T-helper 17 cell (primary cell): ENCODE measurements at regions not wholly inside any gene's neighbourhood (a gene's known extent, or its start where the extent isn't known, plus 50 kb on each side); places are given as distances from the start of the nearest gene placed in this dataset.

ENCODE experiments used
- ATAC-seq: fragments of 150-1000 bp; cut with Tn5 transposase; 2 replicates; pipeline ENCODE4 v1.10.0; 2021; ENCODE audit warnings: mild to moderate bottlenecking, moderate library complexity
- DNase-seq, 3 donors: peaks; one replicate each; pipeline versions ENCODE4 v3.0.0 to v3.0.0-alpha.2; 2020 to 2021
- H3K9me3 ChIP-seq: one replicate; pipeline ENCODE4 v1.7.0; 2013; ENCODE audit warnings: low read length, mild to moderate bottlenecking; ENCODE audit not compliant: control insufficient read depth, poor library complexity, severe bottlenecking
- H3K27ac Mint-ChIP-seq: one replicate; pipeline ENCODE4 v1.8.0; 2022; ENCODE audit warnings: mild to moderate bottlenecking, moderate library complexity, mixed read lengths
- H3K27me3 Mint-ChIP-seq: one replicate; pipeline ENCODE4 v1.8.0; 2022; ENCODE audit warnings: mixed read lengths
- H3K36me3 Mint-ChIP-seq: one replicate; pipeline ENCODE4 v1.8.0; 2022; ENCODE audit warnings: low read depth, mixed read lengths
- H3K4me1 Mint-ChIP-seq: one replicate; pipeline ENCODE4 v1.8.0; 2022; ENCODE audit warnings: mild to moderate bottlenecking, mixed read lengths
- H3K4me3 Mint-ChIP-seq: one replicate; pipeline ENCODE4 v1.8.0; 2022; ENCODE audit warnings: mild to moderate bottlenecking, moderate library complexity, mixed read lengths

DNA sequence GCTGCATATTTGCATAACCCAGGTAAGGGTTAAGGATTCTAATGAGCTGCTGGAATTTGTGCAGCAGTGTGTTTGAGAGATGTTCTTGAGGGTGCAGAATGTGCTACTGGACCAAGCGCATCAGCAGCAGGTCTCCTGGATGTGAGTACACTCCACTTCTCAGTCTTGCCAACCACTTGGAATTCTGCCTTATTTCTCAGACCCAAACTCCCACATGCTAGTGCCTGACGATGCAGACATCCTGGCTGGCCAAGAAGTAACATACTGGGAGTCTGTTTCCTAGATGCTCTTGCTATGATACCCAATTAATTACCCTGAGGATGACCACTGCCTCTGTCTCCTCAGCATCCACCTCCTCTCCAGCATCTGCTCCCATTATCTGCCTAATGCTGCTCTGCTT, 186.6 kb downstream of the MOXD1 start:
- Mint-ChIP-seq H3K4me1 (no peaks in the 10 kb centered on the region), H3K27ac (no peak overlapping the region), H3K27me3 (peaks cover 34% of the 10 kb centered on the region), H3K4me3 (no peak overlapping the region), H3K36me3 (no peaks in the 10 kb centered on the region)
- ATAC-seq (no peak), DNase-seq (no peak)
- no peaks in the 10 kb centered on the region for H3K9me3 ChIP-seq

DNA sequence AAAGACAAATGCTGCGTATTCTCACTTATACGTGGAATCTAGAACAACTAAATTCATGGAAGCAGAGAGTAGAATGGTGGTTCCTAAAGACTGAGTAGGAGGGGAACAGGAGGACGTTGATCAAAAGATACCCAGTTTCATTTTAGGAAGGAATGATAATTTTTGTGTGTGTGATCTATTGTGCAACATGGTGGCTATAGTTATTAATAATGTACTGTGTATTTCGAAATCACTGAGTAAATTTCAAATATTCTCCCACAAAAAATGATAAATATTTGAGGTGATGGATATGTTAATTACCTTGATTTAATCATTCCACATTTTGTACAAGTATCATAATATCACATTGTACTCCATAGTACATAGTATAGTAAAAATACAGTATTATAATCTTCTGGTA, 187.5 kb downstream of the MOXD1 start:
- Mint-ChIP-seq H3K4me1 (no peaks in the 10 kb centered on the region), H3K36me3 (no peaks in the 10 kb centered on the region), H3K4me3 (no peak overlapping the region), H3K27ac (no peak overlapping the region), H3K27me3 (peaks cover 38% of the 10 kb centered on the region)
- H3K9me3 ChIP-seq: no peaks in the 10 kb centered on the region
- ATAC-seq (no peak), DNase-seq (no peak)

DNA sequence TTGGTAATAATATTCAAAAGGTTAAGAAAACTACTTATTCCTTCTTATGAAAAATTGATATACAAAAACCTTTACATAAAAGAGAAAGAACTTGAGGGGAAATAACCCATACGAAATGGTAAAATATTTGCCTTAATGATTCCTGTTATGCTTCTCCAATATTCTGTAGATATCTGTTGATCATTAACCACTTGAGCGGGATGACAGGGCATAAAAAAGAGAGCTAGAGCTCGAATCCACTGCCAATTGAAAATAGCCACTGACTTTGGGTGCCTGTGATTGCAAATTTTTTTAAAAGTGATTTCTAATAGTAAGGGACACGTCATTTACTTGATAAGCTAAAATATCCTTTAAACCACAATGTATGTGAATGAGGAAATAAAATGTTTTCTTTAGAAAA, 188.1 kb downstream of the MOXD1 start:
- H3K36me3 Mint-ChIP-seq: no peaks in the 10 kb centered on the region
- H3K27me3 Mint-ChIP-seq: peaks cover 37% of the 10 kb centered on the region
- no peaks in the 10 kb centered on the region for H3K9me3 ChIP-seq
- H3K27ac Mint-ChIP-seq: no peak overlapping the region
- H3K4me1 Mint-ChIP-seq: no peaks in the 10 kb centered on the region
- H3K4me3 Mint-ChIP-seq: no peak overlapping the region
- ATAC-seq: no peak
- no peak for DNase-seq

DNA sequence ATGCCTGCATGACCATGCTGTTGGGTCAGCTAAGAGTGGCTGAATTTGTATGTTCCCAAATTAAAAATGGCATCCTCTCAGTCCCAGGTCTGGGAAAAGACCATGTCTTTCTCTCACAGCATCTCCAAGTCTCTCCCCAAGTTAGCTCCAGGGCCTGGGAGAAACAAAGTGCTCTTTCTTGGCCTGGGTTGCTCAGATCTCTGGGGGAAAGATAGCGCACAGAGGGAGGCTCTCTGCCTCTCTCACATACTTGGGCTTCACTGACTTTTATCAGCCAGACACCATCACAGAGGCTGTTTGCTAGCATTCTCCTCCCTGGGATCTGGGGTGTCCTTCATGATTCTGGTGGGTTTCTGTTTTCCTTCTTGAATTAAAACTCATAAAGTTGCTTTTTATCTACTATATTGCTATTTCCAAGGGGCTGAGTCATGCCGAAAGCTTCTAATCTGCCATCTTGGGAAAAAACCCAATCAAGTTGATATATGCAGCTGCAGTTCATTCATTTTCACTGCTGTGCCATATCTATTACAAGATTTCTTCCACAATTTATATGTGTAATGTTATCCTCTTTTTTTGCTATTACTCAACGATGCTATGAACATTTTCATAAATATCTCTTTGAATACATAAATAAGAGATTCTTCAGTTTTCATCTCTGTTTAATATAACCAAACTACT, 190.2 kb downstream of the MOXD1 start:
- Mint-ChIP-seq H3K4me1 (no peaks in the 10 kb centered on the region), H3K36me3 (no peaks in the 10 kb centered on the region), H3K4me3 (no peak overlapping the region), H3K27me3 (peaks cover 57% of the 10 kb centered on the region), H3K27ac (no peak overlapping the region)
- DNase-seq: no peak
- no peaks in the 10 kb centered on the region for H3K9me3 ChIP-seq
- ATAC-seq: no peak

DNA sequence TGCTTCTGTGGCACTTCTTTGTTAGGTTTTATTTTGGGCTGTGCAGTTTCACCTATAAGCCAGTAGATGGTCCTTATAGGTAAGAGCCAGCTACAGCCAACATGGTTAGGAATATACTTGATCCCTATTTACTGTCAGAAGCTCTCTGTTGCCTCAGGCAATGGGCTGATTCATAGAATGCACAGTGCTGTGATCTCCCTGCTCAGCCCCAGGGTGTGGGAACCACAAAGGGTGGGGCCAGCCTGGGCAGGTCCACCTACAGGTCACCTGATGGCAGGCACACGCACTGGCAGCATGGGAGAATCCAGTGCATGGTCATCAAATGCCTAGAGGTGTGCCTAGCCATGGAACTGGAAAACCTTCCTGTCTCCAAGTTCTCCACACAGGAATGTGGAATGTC, 191.9 kb downstream of the MOXD1 start:
- peaks cover 49% of the 10 kb centered on the region for H3K27me3 Mint-ChIP-seq
- H3K27ac Mint-ChIP-seq: no peak overlapping the region
- no peaks in the 10 kb centered on the region for H3K9me3 ChIP-seq
- DNase-seq (no peak), ATAC-seq (no peak)
- no peaks in the 10 kb centered on the region for H3K36me3 Mint-ChIP-seq
- H3K4me1 Mint-ChIP-seq: no peaks in the 10 kb centered on the region
- H3K4me3 Mint-ChIP-seq: no peak overlapping the region

DNA sequence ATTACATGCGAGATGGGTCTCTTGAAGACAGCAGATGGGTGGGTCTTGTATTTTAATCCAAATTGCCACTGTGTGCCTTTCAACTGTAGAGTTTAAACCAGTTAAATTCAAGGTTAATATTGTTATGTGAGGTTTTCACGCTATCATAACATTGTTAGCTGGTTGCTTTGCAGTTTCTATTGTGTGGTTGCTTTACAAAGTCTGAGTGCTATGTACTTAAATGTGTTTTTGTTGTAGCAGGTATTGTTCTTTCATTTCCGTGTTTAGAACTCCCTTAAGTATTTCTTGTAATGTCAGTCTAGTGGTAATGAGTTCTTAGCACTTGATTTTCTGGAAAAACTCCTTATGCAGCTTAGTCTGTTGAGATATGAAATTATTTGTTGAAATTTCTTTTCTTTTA, 193.3 kb downstream of the MOXD1 start:
- no peak for ATAC-seq
- no peak for DNase-seq
- no peak overlapping the region for H3K4me3 Mint-ChIP-seq

DNA sequence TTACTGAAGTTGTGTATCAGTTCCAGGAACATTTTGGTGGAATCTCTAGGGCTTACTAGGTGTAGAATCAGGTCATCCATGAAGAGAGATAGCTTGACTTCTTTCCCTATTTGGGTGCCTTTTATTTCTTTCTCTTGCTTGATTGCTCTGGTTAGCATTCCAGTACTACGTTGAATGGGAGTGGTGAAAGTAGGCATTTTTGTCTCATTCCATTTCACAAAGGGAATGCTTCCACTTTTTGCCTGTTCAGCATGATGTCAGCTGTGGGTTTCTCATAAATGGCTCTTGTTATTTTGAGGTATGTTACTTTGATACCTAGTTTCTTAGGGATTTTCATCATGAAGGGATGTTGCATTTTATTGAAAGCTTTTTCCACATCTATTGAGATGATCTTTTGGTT, 195.3 kb downstream of the MOXD1 start:
- H3K9me3 ChIP-seq: no peaks in the 10 kb centered on the region
- Mint-ChIP-seq H3K4me1 (no peaks in the 10 kb centered on the region), H3K27ac (no peak overlapping the region), H3K4me3 (no peak overlapping the region), H3K27me3 (peaks cover 50% of the 10 kb centered on the region), H3K36me3 (no peaks in the 10 kb centered on the region)
- ATAC-seq (no peak), DNase-seq (no peak)

More for the DNA sequence above, 193.3 kb downstream of the MOXD1 start:
- peaks cover 46% of the 10 kb centered on the region for H3K27me3 Mint-ChIP-seq
- H3K27ac Mint-ChIP-seq: no peak overlapping the region
- H3K9me3 ChIP-seq: no peaks in the 10 kb centered on the region
- no peaks in the 10 kb centered on the region for H3K4me1 Mint-ChIP-seq
- no peaks in the 10 kb centered on the region for H3K36me3 Mint-ChIP-seq

DNA sequence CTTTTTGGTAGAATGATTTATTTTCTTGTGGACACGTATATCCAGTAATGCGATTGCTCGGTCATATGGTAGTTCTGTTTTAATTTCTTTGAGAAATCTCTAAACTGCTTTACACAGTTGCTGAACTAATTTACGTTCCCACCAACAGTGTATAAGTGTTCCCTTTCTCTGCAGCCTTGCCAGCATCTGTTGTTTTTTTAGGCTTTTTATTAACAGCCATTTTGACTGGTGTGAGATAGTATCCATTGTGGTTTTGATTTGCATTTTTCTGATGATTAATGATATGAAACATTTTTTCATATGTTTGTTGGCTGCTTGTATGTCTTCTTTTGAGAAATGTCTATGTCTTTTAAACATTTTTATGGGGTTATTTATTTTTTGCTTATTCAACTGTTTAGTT, 196.7 kb downstream of the MOXD1 start:
- no peak for ATAC-seq
- no peak overlapping the region for H3K4me3 Mint-ChIP-seq

DNA sequence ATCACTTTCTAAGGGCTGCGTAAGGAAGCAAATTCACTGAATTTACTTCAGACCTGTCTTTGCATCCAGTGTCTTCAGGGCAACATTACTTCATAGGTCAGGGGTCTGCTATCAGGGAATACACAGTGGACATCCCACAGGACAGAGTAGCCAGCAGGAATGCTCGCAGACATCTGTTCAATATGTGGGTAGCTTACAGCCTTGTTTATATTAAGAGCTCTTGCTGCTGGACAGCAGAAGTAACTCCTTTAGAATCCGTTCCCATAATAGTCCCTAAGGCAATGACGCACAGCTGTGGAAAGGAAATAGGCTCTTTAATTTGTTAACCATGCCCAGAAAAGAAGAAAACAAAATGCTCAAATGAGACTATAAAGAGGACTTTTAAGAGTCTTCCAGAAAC, 198.7 kb downstream of the MOXD1 start:
- DNase-seq (no peak), ATAC-seq (no peak)
- no peaks in the 10 kb centered on the region for H3K9me3 ChIP-seq
- H3K4me3 Mint-ChIP-seq: no peak overlapping the region
- peaks cover 22% of the 10 kb centered on the region for H3K27me3 Mint-ChIP-seq
- H3K4me1 Mint-ChIP-seq: no peaks in the 10 kb centered on the region
- H3K36me3 Mint-ChIP-seq: no peaks in the 10 kb centered on the region
- no peak overlapping the region for H3K27ac Mint-ChIP-seq

More for the DNA sequence above, 196.7 kb downstream of the MOXD1 start:
- no peak overlapping the region for H3K27ac Mint-ChIP-seq
- H3K27me3 Mint-ChIP-seq: peaks cover 38% of the 10 kb centered on the region
- no peak for DNase-seq
- H3K9me3 ChIP-seq: no peaks in the 10 kb centered on the region
- H3K4me1 Mint-ChIP-seq: no peaks in the 10 kb centered on the region
- H3K36me3 Mint-ChIP-seq: no peaks in the 10 kb centered on the region

DNA sequence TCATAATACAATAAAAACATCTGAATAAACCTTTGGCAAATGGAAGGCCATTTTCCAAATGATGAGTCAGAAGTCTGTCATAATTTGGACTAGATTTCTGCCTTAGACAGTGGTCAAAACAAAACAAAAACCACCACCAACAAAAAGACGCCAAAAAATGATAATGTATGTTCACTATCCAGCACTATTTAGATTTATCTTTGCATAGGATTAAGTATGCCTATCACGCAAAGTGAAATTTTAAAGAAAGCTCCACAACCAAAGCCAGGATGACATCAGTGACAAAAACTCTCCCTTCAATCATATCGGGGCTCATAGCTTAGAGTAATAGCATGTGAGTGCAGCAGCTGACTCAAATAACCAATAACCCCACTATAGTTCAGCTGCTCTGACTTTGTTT, 201.9 kb downstream of the MOXD1 start:
- ATAC-seq: no peak
- no peaks in the 10 kb centered on the region for H3K36me3 Mint-ChIP-seq

DNA sequence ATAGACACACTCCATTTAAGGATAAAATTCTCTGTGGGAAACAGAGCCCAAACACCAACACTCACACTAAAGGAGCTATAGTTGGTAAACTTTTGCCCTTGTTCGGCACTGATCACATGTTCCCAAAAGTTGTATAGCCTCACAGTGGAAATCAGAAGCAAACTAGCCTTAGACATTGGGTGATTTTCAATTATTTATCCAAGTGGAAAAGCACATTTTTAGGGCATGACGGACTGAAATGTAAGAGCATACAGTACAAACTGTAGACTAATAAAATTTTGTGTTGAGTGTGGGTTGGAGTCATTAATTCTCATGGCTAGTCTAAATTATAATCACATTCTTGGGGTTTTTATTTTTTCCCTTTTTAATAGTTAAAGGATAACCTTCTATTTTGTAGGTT, 202.4 kb downstream of the MOXD1 start:
- H3K36me3 Mint-ChIP-seq: no peaks in the 10 kb centered on the region
- no peaks in the 10 kb centered on the region for H3K9me3 ChIP-seq
- DNase-seq: no peak
- H3K4me3 Mint-ChIP-seq: no peak overlapping the region
- ATAC-seq: no peak
- no peak overlapping the region for H3K27ac Mint-ChIP-seq
- H3K27me3 Mint-ChIP-seq: peaks cover 6% of the 10 kb centered on the region
- H3K4me1 Mint-ChIP-seq: peaks cover 4% of the 10 kb centered on the region

More for the DNA sequence above, 201.9 kb downstream of the MOXD1 start:
- Mint-ChIP-seq H3K27ac (no peak overlapping the region), H3K27me3 (peaks cover 6% of the 10 kb centered on the region), H3K4me3 (no peak overlapping the region), H3K4me1 (peaks cover 4% of the 10 kb centered on the region)
- no peak for DNase-seq
- H3K9me3 ChIP-seq: no peaks in the 10 kb centered on the region

DNA sequence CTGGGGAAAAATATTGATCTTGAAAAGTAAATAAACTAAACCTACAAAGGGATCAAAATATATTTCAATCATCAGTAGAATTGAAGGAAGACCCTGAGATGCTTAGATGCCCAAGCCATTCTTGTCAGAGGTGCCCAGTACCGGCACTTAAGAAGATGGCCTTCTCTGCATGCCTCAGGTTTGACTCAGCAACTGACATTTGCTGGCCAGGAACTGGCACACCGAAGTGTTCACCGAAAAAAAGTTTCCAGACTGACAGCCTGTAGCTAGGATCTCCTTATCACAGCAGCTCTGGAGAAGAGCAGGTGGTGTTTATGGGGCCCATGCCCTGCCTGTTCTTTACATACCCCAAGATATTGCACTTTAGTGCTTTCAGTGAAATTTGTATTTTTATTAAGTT, 203.2 kb downstream of the MOXD1 start:
- DNase-seq (no peak), ATAC-seq (no peak)
- Mint-ChIP-seq H3K4me3 (no peak overlapping the region), H3K36me3 (no peaks in the 10 kb centered on the region), H3K27ac (no peak overlapping the region), H3K4me1 (peaks cover 4% of the 10 kb centered on the region), H3K27me3 (peaks cover 6% of the 10 kb centered on the region)
- no peaks in the 10 kb centered on the region for H3K9me3 ChIP-seq

DNA sequence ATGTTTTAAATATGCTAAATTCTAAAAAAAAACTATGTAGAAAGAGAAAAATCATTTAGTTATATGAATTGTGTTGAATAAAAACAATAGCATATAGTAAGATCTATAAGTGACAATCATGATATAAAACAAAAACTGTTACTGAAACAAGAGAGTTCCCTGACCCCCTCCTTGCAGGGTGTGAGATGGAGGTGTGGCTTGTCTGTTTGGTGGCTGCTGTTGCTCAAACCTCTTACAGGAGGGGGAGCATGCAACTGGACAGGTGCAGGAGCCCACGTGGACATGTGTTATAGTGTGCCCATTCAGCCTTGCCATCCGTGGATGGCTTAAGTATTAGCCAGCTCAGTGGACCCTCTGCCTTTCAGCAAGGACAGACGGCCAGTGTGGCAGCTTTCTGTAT, 206.7 kb downstream of the MOXD1 start:
- peaks cover 4% of the 10 kb centered on the region for H3K4me1 Mint-ChIP-seq
- H3K36me3 Mint-ChIP-seq: no peaks in the 10 kb centered on the region
- H3K4me3 Mint-ChIP-seq: no peak overlapping the region
- no peaks in the 10 kb centered on the region for H3K9me3 ChIP-seq
- no peak overlapping the region for H3K27ac Mint-ChIP-seq
- no peaks in the 10 kb centered on the region for H3K27me3 Mint-ChIP-seq
- ATAC-seq (no peak), DNase-seq (no peak)

DNA sequence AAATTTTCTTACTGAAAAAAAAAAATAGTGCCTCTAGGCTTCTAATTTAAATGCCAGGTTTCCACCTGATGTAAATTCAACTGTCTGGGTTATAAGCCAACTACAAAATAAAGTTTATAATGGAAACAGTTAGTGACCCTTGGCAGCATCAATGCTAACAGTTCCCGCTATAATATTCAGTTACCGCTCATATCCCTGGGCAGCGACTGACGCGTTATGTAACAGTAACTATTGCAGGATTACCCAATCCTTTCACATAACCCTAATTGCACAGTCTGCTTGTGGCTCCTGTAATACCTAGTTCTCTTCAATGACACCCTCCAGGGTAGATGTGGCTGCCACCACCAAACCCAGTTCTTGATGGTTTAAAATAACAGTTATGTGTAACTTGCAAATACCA, 208.6 kb downstream of the MOXD1 start:
- DNase-seq (no peak), ATAC-seq (no peak)
- H3K27ac Mint-ChIP-seq: no peak overlapping the region
- no peaks in the 10 kb centered on the region for H3K9me3 ChIP-seq
- H3K27me3 Mint-ChIP-seq: no peaks in the 10 kb centered on the region
- H3K4me3 Mint-ChIP-seq: no peak overlapping the region
- H3K4me1 Mint-ChIP-seq: peaks cover 4% of the 10 kb centered on the region
- H3K36me3 Mint-ChIP-seq: no peaks in the 10 kb centered on the region
